22Rv1 (cell line): ENCODE measurements at regions not wholly inside any gene's neighbourhood (a gene's known extent, or its start where the extent isn't known, plus 50 kb on each side); places are given as distances from the start of the nearest gene placed in this dataset.

Experiments used
- ZFX ChIP-seq: fragments of 450-650 bp; IDR thresholded peaks from 2 replicates; pipeline ENCODE4 v1.6.1; 2017; ENCODE audit warnings: antibody characterized with exemption, borderline replicate concordance
- TF ChIP-seq, protein P1 (sequence below): fragments of 450-650 bp; IDR thresholded peaks from 2 replicates; pipeline ENCODE4 v1.5.1; 2017; ENCODE audit warnings: mild to moderate bottlenecking

DNA sequence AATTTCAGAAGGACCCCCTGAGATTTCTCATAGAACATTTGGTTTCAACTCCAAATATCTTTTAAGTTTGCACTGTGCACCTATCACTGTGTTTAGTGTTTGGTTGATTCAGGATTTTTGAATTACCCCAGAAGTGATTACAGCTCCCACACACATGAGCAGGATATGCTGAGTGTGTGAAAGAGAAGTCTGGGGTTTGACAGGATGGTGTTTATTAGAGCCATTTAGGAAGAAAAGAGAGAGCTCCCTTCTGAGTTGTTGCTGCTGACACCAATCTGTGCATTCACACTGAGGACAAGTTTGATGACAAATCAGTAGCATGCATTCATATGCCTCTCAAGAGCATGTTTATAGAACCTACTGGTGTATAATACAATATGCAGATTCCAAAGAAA, 118.1 kb downstream of the RPL22L1 start:
- TF ChIP-seq, protein P1, sequence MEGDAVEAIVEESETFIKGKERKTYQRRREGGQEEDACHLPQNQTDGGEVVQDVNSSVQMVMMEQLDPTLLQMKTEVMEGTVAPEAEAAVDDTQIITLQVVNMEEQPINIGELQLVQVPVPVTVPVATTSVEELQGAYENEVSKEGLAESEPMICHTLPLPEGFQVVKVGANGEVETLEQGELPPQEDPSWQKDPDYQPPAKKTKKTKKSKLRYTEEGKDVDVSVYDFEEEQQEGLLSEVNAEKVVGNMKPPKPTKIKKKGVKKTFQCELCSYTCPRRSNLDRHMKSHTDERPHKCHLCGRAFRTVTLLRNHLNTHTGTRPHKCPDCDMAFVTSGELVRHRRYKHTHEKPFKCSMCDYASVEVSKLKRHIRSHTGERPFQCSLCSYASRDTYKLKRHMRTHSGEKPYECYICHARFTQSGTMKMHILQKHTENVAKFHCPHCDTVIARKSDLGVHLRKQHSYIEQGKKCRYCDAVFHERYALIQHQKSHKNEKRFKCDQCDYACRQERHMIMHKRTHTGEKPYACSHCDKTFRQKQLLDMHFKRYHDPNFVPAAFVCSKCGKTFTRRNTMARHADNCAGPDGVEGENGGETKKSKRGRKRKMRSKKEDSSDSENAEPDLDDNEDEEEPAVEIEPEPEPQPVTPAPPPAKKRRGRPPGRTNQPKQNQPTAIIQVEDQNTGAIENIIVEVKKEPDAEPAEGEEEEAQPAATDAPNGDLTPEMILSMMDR: no peak
- TF ChIP-seq ZFX: no peak
